ENCODE measurements at regions not wholly inside any gene's neighbourhood (a gene's known extent, or its start where the extent isn't known, plus 50 kb on each side); places are given as distances from the start of the nearest gene placed in this dataset.

GRCh38 chr2:212941361-212941760 lies 210.1 kb downstream of the IKZF2 start:
- Histone ChIP-seq H2BK15ac (ENCODE audit: low read depth, low read length) (no peak overlapping the region), H2BK20ac (ENCODE audit: low read depth, low read length, poor library complexity, severe bottlenecking) (no peak overlapping the region), H2BK120ac (ENCODE audit: low read depth, low read length, poor library complexity, severe bottlenecking) (no peak overlapping the region), H2AK5ac (ENCODE audit: insufficient read length, low read length) (no peak overlapping the region), H4K91ac (ENCODE audit: insufficient read length, low read depth, low read length) (no peak overlapping the region), H3K9me3 (ENCODE audit: control insufficient read depth, low read depth, low read length) (no peaks in the 10 kb centered on the region), H4K20me1 (ENCODE audit: control insufficient read depth, insufficient read depth, insufficient read length) (no peaks in the 10 kb centered on the region), H4K8ac (replicated peaks; ENCODE audit: insufficient read length, low read depth, low read length) (no peak overlapping the region), H2AFZ (ENCODE audit: low read length) (peak overlapping the region; percentile 10), H3K9ac (ENCODE audit: extremely low read depth, insufficient read length, low read length) (no peak overlapping the region), H3K4me1 (ENCODE audit: insufficient read depth, low read length) (peaks cover 10% of the 10 kb centered on the region; the same call in 1 of the 2 replicates), H3K27me3 (ENCODE audit: insufficient read depth, low read length) (no peaks in the 10 kb centered on the region), H4K5ac (ENCODE audit: insufficient read length, low read depth, low read length) (no peak overlapping the region), H3T11ph (ENCODE audit: low read length) (no peak overlapping the region), H3K27ac (ENCODE audit: insufficient read length, low read depth, low read length) (peak overlapping the region; percentile 78), H3K56ac (ENCODE audit: insufficient read length, low read depth, low read length) (no peak overlapping the region), H2BK5ac (ENCODE audit: insufficient read length, low read length) (no peak overlapping the region), H3K79me2 (ENCODE audit: insufficient read depth, low read length) (no peaks in the 10 kb centered on the region), H3K4ac (ENCODE audit: low read depth, low read length) (no peak overlapping the region), H3K23me2 (ENCODE audit: insufficient read length, low read depth, low read length, poor library complexity, severe bottlenecking) (no peaks in the 10 kb centered on the region), H3K23ac (ENCODE audit: insufficient read length, low read depth, low read length) (no peak overlapping the region), H3K18ac (ENCODE audit: insufficient read length, low read depth, low read length) (no peak overlapping the region), H2BK12ac (ENCODE audit: insufficient read length, low read depth, low read length) (no peak overlapping the region), H3K79me1 (ENCODE audit: insufficient read depth, low read depth, low read length, poor library complexity, severe bottlenecking) (no peaks in the 10 kb centered on the region), H3K14ac (ENCODE audit: insufficient read depth, low read length) (no peak overlapping the region), H3K4me2 (ENCODE audit: insufficient read depth, insufficient read length, low read length) (no peak overlapping the region)
- no CpG with 5 or more reads among the region's 2 CpGs for WGBS (ENCODE audit: extremely low coverage, insufficient read length, low lambda C conversion rate)
- DNase-seq, result no peak
- no peaks in the 10 kb centered on the region; a peak in 1 of 7 replicates for H3K36me3 Mint-ChIP-seq (ENCODE audit: insufficient read depth in 1 of 3, low read depth in 3 of 3)
- no peak overlapping the region for H3K4me3 Mint-ChIP-seq
- no peaks in the 10 kb centered on the region for H3K9me3 Mint-ChIP-seq
- H3K27me3 Mint-ChIP-seq (ENCODE audit: low read depth), result no peaks in the 10 kb centered on the region
- TF ChIP-seq, protein P1, sequence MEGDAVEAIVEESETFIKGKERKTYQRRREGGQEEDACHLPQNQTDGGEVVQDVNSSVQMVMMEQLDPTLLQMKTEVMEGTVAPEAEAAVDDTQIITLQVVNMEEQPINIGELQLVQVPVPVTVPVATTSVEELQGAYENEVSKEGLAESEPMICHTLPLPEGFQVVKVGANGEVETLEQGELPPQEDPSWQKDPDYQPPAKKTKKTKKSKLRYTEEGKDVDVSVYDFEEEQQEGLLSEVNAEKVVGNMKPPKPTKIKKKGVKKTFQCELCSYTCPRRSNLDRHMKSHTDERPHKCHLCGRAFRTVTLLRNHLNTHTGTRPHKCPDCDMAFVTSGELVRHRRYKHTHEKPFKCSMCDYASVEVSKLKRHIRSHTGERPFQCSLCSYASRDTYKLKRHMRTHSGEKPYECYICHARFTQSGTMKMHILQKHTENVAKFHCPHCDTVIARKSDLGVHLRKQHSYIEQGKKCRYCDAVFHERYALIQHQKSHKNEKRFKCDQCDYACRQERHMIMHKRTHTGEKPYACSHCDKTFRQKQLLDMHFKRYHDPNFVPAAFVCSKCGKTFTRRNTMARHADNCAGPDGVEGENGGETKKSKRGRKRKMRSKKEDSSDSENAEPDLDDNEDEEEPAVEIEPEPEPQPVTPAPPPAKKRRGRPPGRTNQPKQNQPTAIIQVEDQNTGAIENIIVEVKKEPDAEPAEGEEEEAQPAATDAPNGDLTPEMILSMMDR (conservative IDR thresholded peaks at IDR 0.05), result 0 out of 3 replicates have a peak, but pooled peaks have one; percentile 16
- peaks cover 33 to 36% of the 10 kb centered on the region in 2 experiments for H3K4me1 Mint-ChIP-seq
- peak overlapping the region; percentile 60 to 84 (median 73); a peak in 4 of 7 replicates for H3K27ac Mint-ChIP-seq
